NT2/D1 (cell line): ENCODE measurements at regions not wholly inside any gene's neighbourhood (a gene's known extent, or its start where the extent isn't known, plus 50 kb on each side); places are given as distances from the start of the nearest gene placed in this dataset.

Experiments used
- YY1 ChIP-seq: IDR thresholded peaks from 2 replicates; pipeline ENCODE4 v1.6.1; 2011; ENCODE audit not compliant: insufficient read length, insufficient read depth
- ZNF274 ChIP-seq: IDR thresholded peaks from 2 replicates; pipeline ENCODE4 v1.6.1; 2011; ENCODE audit warnings: mild to moderate bottlenecking, low read depth, low read length

DNA sequence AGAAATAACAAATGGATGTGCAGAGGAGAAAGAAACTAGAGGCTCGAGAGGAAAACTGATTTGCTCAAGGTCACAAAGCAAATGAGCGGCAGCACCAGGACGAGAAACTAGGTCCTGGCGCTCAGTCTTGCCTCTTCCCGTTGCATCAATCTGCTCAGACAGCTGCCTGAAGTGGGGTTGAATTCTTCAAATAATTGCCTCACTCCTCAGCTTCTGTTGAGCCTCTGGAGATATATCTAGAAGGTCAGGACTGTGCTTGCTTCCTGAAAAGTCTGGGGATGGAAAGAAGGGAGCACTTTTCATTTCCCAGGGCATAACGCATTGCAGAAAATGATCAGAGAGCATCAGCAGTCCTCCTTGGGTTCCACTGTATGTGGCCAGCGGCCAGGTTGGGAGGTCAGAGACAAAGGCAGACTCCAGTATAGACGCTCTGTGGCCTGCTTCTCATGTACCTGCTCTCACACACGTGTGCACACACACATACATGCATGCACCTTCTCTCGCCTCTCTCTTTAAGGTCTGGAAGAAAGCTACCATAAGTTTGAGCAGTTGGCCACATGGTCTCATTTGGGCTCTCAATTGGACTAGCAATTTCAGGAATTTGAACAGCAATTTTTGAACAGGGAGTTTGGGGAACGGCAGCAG lies 83.7 kb upstream of the DUSP5 start:
- TF ChIP-seq ZNF274 (no peak), YY1 (no peak)
